ENCODE measurements at regions not wholly inside any gene's neighbourhood (a gene's known extent, or its start where the extent isn't known, plus 50 kb on each side); places are given as distances from the start of the nearest gene placed in this dataset.

DNA sequence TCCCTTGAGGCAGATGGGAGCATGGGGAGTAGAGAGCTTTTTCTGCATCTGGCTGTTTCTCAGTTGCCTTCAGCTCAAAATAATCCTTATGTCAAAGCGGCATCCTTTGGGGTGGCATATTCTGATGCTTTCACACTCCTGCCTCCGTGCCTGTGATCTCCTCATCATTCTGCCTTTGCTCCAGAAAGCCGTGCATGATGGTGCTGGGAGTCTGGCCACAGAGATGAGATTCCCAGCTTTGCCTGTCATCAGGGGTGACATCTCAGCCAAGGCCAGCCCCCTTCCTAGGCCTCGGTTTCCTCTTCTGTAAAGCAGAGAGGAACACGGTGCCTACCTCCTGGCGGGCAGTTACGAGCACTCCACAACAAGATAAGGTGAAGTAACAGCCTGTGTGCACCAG is 96.3 kb upstream of the ALDH1A3 start:
- no peak for DNase-seq (ENCODE audit: low read depth in 2 of 3, low spot score in 1 of 3)

DNA sequence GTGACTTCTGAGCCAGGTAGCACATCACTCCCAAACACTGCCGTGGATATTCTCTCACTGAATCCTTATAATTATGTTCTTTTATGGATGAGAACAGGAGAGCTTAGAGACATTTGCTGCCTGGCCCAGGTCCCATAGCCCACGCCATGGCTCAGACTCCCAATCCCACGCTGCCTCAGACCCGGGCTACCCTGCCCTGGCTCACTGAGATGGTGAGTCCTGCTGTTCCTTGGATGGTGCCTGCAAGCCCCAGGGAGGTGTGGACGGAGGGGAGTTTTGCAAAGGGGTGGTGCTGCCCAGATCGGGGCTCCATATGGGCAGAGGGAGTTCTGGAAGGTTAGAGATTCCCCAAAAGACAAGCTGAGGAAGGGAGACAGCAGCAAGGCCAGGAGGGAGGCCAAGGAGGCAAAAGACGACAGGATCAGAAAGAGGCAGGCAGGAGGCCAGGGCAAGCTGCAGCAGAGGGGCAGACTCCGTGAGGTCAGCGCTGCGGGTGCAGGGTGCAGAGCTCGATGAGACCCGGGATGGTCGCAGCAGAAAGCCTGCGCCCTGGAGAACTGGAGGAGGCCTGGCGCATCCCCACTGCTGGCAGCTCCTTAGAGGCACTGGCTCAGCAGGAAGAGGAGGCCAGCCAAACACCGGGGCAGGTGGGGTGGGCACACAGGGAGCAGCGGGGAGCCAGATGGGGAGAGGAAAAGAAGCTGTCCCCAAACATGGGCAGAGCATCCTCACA is 95.7 kb upstream of the ALDH1A3 start:
- DNase-seq (ENCODE audit: low read depth in 2 of 3, low spot score in 1 of 3): no peak

DNA sequence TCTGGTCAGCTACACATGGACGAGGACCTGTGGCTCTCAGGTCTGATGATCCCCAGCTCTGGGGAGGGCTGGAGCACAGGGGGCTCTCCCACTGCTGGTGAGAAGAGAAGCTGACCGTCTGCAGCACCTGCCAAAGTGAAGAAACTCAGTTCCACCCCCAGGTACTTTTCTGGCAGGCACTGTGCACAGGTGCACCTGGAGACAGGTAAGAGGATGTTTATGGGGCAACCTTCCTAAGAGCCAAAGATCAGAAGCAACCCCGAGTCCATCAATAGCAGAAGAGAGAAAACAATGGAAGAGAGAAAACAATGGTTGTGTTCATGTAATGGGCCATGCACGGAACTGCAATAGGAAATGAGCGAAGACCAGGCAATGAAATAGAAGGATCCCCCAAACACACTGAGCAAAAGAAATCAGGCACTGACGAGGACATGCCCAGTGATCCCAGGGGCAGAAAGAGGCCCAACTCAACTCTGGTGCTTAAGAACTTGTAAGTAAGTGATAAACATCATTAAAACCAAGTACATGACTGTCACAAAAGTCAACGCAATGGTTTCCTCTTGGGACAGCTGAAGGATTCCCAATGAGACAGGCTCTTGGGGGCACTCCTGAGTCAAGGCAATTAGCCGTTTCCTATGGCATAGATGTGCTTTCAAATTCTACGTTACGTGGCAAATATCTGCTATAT is 95.0 kb upstream of the ALDH1A3 start:
- no peak for DNase-seq (ENCODE audit: low read depth in 2 of 3, low spot score in 1 of 3)

DNA sequence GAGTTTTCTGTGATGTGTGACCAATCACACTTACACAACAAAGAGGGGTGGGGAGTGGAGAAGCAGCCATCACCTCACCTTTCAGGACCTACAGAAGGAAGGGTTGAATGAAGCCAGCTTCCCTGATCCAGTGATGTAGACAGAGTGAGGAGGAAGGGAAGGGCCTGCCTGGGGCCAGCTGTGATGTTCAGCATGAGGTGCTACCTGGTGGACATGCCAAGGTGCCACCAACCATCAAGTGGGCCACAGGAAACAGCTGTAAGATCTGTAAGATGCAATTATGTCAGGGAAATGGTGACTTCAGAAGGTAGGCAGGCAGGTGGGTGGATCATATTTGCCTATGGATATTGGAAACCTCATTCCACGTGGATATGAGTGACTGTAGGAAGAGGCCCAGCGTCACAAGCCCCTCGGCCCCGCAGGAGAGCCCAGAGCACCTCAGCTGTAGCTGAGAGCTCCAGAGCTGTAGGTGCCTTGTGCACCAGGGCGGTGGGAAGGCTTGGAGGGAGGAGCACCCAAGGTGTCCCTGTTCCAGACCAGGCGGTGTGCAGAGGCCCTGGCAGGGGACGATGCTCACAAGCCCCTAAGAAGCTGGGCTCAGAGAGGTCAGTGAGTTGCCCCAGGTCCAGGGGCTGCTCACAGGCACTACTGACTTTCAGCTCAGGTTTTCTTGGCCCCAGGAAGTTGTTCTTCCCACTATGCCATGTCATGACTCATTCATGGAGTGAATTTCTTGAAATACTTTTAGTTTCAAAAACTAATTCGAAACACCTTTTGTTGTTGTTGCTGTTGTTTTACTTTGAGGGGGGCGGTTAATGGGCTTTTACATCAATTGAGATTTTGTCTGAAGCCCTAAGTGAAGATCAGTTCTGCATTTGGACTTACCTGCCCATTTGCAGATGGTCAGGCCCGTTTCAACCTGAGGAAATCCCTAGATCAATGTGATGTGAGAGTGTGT is 94.2 kb upstream of the ALDH1A3 start:
- DNase-seq (ENCODE audit: low read depth in 2 of 3, low spot score in 1 of 3): no peak

- no peak for DNase-seq (ENCODE audit: low read depth in 2 of 3, low spot score in 1 of 3)
Measured at GRCh38 chr15:100786139-100786531, 93.5 kb upstream of the ALDH1A3 start.

GRCh38 chr15:100786901-100787566 is 92.6 kb upstream of the ALDH1A3 start:
- no peak for DNase-seq (ENCODE audit: low read depth in 2 of 3, low spot score in 1 of 3)

DNA sequence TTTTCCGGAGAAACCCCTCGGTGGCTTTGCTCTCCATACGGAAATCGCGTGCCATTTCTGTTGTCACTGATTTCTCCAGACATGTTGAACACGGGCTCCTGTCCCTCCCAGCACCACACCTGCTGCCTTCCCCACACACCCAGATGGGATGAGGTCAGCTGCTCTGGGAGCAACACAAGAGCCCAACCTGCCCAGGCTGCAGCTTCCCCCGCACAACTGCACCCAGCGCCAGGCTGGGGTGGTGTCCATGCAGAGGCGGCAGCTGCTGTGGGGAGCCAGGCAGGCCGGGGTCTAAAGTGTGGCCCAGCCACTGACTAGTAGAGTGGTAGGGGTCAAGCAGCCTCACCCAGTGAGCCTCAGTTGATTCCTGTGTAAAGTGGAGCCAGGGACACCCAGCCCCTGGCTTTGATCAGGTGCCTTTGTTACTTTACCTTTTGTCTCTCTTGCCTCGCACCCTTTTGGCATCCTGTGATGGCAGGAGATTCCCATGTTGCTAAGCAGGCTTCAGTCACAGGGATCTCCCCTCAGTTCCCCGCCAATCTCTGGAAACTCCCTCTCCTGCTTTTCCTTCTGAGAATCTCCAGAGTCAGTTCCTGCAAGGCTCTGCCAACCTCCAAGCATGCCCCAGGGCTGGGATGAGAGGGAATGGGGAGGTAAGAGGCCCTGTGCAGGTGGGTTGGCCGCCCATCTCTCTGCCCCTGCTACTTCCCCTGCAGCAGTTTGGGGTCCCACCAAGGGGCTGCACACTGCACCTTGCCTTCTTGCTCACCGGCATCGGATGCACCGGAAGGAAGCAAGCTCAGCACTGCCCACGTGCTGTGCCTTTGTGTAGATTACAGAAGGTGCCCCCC is 91.8 kb upstream of the ALDH1A3 start:
- DNase-seq (ENCODE audit: low read depth in 2 of 3, low spot score in 1 of 3): no peak

DNA sequence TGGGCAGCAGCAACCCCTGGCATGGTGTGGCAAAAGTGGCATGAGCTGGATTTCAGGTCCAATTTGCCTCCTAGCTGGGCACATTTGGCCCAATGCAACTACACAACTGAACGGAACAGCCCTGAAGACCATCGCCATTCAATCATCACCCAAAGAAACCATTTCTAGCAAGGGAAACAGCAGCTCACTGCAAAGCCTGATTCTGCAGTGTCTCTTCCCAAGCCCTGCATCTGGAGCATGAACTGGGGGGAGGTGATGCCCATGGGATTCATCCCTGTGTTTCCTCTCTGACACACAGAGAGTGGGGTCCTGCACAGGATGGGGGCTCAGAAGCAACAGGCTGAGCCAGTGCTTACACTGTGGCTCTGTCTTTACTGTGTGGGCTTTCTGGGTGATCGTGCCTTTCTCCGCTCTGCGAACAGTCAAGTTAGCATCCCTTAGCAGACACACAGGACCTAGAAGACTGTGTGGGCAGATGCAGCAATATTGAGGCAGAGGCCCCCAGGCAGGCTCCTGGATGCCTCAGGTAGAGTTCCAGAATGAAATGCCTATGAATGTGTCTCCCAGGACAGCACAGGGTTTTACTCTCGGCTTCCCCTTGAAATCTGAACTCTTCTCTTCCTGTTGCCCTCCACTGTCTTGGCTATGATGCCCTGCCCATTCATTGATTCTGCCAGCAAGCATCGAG is 91.1 kb upstream of the ALDH1A3 start:
- DNase-seq (ENCODE audit: low read depth in 2 of 3, low spot score in 1 of 3): no peak

GRCh38 chr15:100790786-100791265 is 88.8 kb upstream of the ALDH1A3 start:
- DNase-seq (ENCODE audit: low read depth in 2 of 3, low spot score in 1 of 3): no peak

GRCh38 chr15:100794008-100794407 is 85.6 kb upstream of the ALDH1A3 start:
- DNase-seq (ENCODE audit: low read depth in 2 of 3, low spot score in 1 of 3): no peak

DNA sequence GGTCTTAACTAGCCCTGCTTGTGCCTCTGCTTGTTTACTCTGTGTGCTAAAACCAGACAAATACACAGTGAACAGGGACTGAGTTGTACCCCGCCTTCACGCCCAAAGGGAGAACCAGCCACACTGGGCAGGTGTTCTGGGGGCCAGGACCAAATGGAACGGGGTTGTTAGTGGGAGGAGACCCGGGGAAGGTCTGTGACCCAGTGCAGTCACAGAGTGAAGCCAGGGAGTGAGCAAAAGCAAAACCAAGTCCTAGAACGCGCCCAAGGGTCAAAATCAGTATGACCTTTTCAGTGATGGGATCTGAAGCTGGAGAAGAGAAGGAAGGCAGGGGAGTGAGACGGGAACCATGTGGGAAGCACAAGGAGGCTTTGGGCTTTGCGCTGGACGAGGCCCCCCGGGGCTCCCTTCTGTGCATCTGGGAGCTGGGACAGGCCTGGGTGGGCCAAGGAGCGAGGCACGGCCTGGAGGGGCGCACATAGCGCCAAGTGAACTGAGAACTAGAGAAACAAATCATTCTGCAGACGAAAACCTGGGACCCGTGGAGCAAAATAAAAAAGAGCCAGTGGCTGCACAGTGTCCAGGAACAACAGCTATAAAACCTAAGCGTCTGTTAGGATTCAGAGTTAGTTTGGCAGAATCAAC is 78.3 kb upstream of the ALDH1A3 start:
- no peak for DNase-seq (ENCODE audit: low read depth in 2 of 3, low spot score in 1 of 3)

GRCh38 chr15:100802421-100803170 is 77.0 kb upstream of the ALDH1A3 start:
- DNase-seq (ENCODE audit: low read depth in 2 of 3, low spot score in 1 of 3): no peak

DNA sequence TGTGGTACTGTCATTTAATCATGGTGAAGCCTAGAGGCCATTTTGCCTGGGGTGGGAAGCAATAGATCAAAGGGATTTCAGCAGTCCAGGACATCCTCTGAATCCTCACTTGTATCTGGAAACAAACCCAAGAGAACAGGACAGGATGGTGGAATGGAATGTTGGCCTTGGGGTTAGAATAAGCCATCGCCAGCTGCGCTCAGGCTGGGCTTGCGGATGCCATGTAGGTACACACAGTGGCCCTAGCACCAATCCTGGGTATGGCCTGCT is 76.5 kb upstream of the ALDH1A3 start:
- no peak for DNase-seq (ENCODE audit: low read depth in 2 of 3, low spot score in 1 of 3)

DNA sequence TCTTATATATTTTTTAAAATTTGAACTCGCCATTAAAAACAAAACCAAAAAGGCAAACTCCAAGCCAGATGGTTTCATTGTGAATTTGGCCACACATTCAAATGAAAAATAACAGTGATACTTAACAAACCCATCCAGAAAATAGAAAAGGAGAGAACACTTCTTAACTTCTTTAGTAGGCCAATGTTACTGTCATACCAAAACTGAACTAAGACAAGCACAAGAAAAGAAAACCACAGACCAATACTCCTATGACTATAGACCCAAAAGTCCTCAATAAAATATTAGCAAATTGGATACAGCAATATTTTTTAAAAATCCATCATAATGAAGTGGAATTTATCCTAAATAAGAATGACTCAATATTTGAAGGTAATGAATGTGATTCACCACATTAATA is 73.5 kb upstream of the ALDH1A3 start:
- no peak for DNase-seq (ENCODE audit: low read depth in 2 of 3, low spot score in 1 of 3)

- DNase-seq (ENCODE audit: low read depth in 2 of 3, low spot score in 1 of 3): no peak
Measured at GRCh38 chr15:100807028-100807427, 72.6 kb upstream of the ALDH1A3 start.

DNA sequence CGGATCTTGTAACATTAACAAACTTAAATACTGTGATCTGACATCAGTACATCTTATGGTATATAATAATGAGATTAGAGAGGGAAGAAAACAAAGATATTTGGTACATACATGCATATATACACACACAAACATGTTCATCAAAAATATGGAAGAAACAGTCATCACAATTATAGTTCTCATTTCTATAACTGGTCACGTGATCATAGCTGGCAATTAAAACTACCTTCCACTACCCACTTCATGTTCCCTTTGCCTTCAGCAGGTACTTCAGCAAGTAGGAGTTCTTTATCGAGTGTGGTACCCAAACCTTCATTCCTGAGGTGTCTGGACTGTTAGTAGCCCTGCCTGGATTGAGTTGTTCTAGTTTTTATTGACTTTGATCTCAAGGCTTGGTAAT is 70.9 kb upstream of the ALDH1A3 start:
- no peak for DNase-seq (ENCODE audit: low read depth in 2 of 3, low spot score in 1 of 3)

DNA sequence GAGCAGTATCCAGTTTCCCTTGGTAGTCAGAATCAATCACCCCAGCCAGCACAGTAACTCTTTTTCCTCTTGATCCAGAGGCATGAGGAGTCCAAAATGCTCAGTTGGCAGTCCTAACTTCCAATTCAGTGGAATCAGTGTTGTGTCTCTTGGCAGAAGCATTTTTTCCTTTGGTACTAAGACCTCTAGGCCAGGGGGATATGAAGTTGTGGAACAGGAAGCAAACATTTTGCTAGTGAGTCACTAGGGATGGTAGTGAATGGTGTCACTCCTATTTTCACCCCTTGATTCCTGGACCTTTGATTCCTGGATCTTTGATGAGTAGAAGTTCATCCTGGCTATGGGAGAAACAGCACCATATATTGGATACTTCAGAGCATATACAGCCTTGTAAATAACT is 70.5 kb upstream of the ALDH1A3 start:
- DNase-seq (ENCODE audit: low read depth in 2 of 3, low spot score in 1 of 3): no peak

DNA sequence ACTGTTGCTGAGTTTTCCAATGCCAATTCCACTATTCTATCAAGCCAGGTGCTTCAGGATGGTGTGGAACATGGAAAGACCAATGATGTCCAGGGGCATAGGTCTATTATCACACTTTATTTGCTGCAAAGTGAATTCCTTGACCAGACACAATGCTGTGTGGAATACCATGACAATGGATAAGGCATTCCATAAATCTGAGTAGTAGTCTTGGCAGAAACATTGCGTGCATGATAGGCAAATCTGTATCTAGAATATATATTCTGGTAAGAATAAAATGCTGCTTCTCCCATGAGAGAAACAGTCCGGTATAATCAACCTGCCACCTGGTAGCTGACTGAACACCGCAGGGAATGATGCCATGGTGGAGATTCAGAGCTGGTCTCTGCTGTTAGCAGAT is 70.0 kb upstream of the ALDH1A3 start:
- no peak for DNase-seq (ENCODE audit: low read depth in 2 of 3, low spot score in 1 of 3)

- DNase-seq (ENCODE audit: low read depth in 2 of 3, low spot score in 1 of 3): no peak
Measured at GRCh38 chr15:100810229-100810628, 69.4 kb upstream of the ALDH1A3 start.

All from stimulated activated CD4-positive, alpha-beta T cell treated with anti-CD3 and anti-CD28 coated beads, Interleukin-12 subunit alpha, Interleukin-12 subunit beta, amount 100 ng/mL, for 48 hours (primary cell).